Calu3 (cell line): ENCODE measurements at regions not wholly inside any gene's neighbourhood (a gene's known extent, or its start where the extent isn't known, plus 50 kb on each side); places are given as distances from the start of the nearest gene placed in this dataset.

ENCODE experiments used
- BruUV-seq: library from RNA; stranded (reverse); fragments of 400-500 nt; replicated peaks from 2 replicates; lab custom pipeline; 2021; lab: Mats Ljungman, UMichigan
- CTCF ChIA-PET: fragments of 300-600 bp; sonication (Branson Sonifier 250); formaldehyde crosslinking; loops from one replicate; lab custom pipeline; 2022; ENCODE audit warnings: antibody characterized with exemption; lab: Charles Lee
- DNase-seq: peaks from one replicate; pipeline ENCODE4 v3.0.0; 2022
- H3K27ac Mint-ChIP-seq: one replicate; pipeline ENCODE4 v1.8.0; 2022; ENCODE audit warnings: mixed read lengths; ENCODE audit not compliant: unreplicated experiment
- H3K27me3 Mint-ChIP-seq: one replicate; pipeline ENCODE4 v1.8.0; 2022; ENCODE audit warnings: mixed read lengths; ENCODE audit not compliant: unreplicated experiment
- H3K36me3 Mint-ChIP-seq: one replicate; pipeline ENCODE4 v1.8.0; 2022; ENCODE audit warnings: mild to moderate bottlenecking, moderate library complexity, mixed read lengths; ENCODE audit not compliant: insufficient read depth, unreplicated experiment
- H3K4me1 Mint-ChIP-seq: one replicate; pipeline ENCODE4 v1.8.0; 2022; ENCODE audit warnings: mild to moderate bottlenecking, low read depth, mixed read lengths; ENCODE audit not compliant: unreplicated experiment
- H3K4me3 Mint-ChIP-seq: one replicate; pipeline ENCODE4 v1.8.0; 2022; ENCODE audit warnings: mild to moderate bottlenecking, low read depth, moderate library complexity, mixed read lengths; ENCODE audit not compliant: unreplicated experiment
- H3K9me3 Mint-ChIP-seq: one replicate; pipeline ENCODE4 v1.8.0; 2022; ENCODE audit warnings: low read depth, mixed read lengths; ENCODE audit not compliant: unreplicated experiment
- intact Hi-C: fragments of 100-400 bp; cut with micrococcal nuclease; formaldehyde crosslinking; loops from one replicate; pipeline ENCODE4 v1.10.0; 2022; ENCODE audit not compliant: unreplicated experiment
- TF ChIP-seq, protein P1 (sequence below): fragments of 200-600 bp; IDR thresholded peaks from one replicate; pipeline ENCODE4 v1.8.0; 2022; ENCODE audit warnings: antibody characterized with exemption; ENCODE audit not compliant: unreplicated experiment

- CTCF ChIA-PET = interaction anchor here (0.6 to 1.0 kb wide), 3 partner anchors 34 to 346 kb away, joined by 3 read pairs; no protein-coding TSS in a partner anchor
- Mint-ChIP-seq H3K27ac (no peak overlapping the region), H3K4me3 (no peak overlapping the region), H3K4me1 (peaks cover 21% of the 10 kb centered on the region), H3K36me3 (no peaks in the 10 kb centered on the region), H3K27me3 (no peaks in the 10 kb centered on the region), H3K9me3 (no peaks in the 10 kb centered on the region)
- TF ChIP-seq, protein P1, sequence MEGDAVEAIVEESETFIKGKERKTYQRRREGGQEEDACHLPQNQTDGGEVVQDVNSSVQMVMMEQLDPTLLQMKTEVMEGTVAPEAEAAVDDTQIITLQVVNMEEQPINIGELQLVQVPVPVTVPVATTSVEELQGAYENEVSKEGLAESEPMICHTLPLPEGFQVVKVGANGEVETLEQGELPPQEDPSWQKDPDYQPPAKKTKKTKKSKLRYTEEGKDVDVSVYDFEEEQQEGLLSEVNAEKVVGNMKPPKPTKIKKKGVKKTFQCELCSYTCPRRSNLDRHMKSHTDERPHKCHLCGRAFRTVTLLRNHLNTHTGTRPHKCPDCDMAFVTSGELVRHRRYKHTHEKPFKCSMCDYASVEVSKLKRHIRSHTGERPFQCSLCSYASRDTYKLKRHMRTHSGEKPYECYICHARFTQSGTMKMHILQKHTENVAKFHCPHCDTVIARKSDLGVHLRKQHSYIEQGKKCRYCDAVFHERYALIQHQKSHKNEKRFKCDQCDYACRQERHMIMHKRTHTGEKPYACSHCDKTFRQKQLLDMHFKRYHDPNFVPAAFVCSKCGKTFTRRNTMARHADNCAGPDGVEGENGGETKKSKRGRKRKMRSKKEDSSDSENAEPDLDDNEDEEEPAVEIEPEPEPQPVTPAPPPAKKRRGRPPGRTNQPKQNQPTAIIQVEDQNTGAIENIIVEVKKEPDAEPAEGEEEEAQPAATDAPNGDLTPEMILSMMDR = no peak
- peak; percentile 58 for DNase-seq
- BruUV-seq = no TSS peak
- intact Hi-C loops = no loop called here
These were observed 315.3 kb downstream of the PTTG2 start for GRCh38 chr4:38275331-38276100.

DNA sequence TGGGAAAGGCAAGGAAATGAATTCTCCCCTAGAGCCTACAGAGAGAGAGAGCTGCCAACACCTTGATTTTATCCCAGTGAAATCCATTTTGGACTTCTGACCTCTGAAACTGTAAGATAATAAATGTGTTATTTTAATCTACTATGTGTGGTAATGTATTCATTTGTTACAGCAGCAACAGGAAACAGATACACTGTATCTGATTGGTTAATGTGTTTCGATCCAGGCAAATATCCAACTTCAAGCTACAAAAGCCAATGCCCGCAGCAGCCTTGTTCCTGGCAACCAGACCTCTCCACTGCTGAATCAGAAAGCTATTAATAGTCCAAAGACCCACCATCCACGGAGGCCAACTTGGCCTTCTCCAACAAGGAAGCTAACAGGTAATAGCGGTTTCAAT is 318.1 kb downstream of the PTTG2 start:
- CTCF ChIA-PET = no interaction called here
- H3K36me3 Mint-ChIP-seq = no peaks in the 10 kb centered on the region
- H3K27me3 Mint-ChIP-seq = no peaks in the 10 kb centered on the region
- no TSS peak for BruUV-seq
- no peak overlapping the region for H3K4me3 Mint-ChIP-seq
- H3K27ac Mint-ChIP-seq = no peak overlapping the region
- no peak for DNase-seq
- intact Hi-C loops = no loop called here
- peaks cover 33% of the 10 kb centered on the region for H3K4me1 Mint-ChIP-seq
- H3K9me3 Mint-ChIP-seq = no peaks in the 10 kb centered on the region
- TF ChIP-seq, protein P1 = no peak

DNA sequence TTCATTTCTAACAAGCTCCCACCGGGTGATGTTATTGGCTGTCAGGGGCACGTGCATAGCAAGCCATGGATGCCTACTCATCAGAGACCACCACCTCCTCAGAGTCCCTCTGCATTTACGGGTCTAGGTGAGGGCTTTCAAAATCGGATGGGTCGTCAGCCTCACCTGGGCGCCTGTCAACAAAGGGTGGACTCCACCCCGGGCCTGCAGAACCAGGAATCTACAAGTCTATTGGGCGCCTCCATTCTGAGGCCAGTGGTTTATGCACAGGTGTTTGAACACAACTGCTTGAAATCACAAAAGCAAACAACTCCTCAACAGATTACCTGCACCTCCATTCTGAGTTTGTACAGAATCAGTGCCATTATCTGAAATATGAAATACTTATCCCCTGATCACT is 318.9 kb downstream of the PTTG2 start:
- intact Hi-C loops = no loop called here
- CTCF ChIA-PET = interaction anchor here (0.6 kb wide), 1 partner anchor 1423 kb away, joined by 3 read pairs; no protein-coding TSS in a partner anchor
- no peak overlapping the region for H3K27ac Mint-ChIP-seq
- H3K36me3 Mint-ChIP-seq = no peaks in the 10 kb centered on the region
- no peaks in the 10 kb centered on the region for H3K27me3 Mint-ChIP-seq
- no peak overlapping the region for H3K4me3 Mint-ChIP-seq
- H3K9me3 Mint-ChIP-seq = no peaks in the 10 kb centered on the region
- BruUV-seq = no TSS peak
- TF ChIP-seq, protein P1 = no peak
- DNase-seq = no peak
- peaks cover 33% of the 10 kb centered on the region for H3K4me1 Mint-ChIP-seq

GRCh38 chr4:38279650-38280322 is 319.6 kb downstream of the PTTG2 start:
- Mint-ChIP-seq H3K4me1 (peaks cover 28% of the 10 kb centered on the region), H3K36me3 (no peaks in the 10 kb centered on the region), H3K27me3 (no peaks in the 10 kb centered on the region), H3K9me3 (no peaks in the 10 kb centered on the region), H3K4me3 (no peak overlapping the region), H3K27ac (no peak overlapping the region)
- DNase-seq = no peak
- no TSS peak for BruUV-seq
- TF ChIP-seq, protein P1 = no peak
- CTCF ChIA-PET = interaction anchor here (0.6 kb wide), 2 partner anchors 18 to 1422 kb away, joined by 3 read pairs; no protein-coding TSS in a partner anchor
- intact Hi-C loops = no loop called here
